Caco-2 (cell line): ENCODE measurements at regions not wholly inside any gene's neighbourhood (a gene's known extent, or its start where the extent isn't known, plus 50 kb on each side); places are given as distances from the start of the nearest gene placed in this dataset.

ENCODE experiments used
- BruUV-seq: library from RNA; stranded (reverse); fragments of 400-500 nt; replicated peaks from 2 replicates; lab custom pipeline; 2021; lab: Mats Ljungman, UMichigan
- CTCF ChIA-PET: fragments of 300-600 bp; sonication (Branson Sonifier 250); formaldehyde crosslinking; loops from one replicate; lab custom pipeline; 2022; ENCODE audit warnings: antibody characterized with exemption; lab: Charles Lee
- POLR2A ChIA-PET: fragments of 300-600 bp; sonication (Branson Sonifier 250); formaldehyde crosslinking; loops from one replicate; lab custom pipeline; 2022; ENCODE audit warnings: antibody characterized with exemption; lab: Charles Lee
- DNase-seq, 2 experiments: peaks; one replicate each; pipeline versions ENCODE4 v3.0.0 to v3.0.0-alpha.2; 2020 to 2022
- H3K27me3 ChIP-seq: replicated peaks from 2 replicates; pipeline ENCODE4 v1.6.0; 2011; ENCODE audit warnings: low read length; ENCODE audit not compliant: control insufficient read depth, insufficient read depth
- H3K36me3 ChIP-seq: 2 replicates; pipeline ENCODE4 v1.5.1; 2011; ENCODE audit warnings: low read length; ENCODE audit not compliant: control insufficient read depth, insufficient read depth
- H3K4me1 ChIP-seq: fragments of 250-450 bp; sonication (Bioruptor Pico); 2 replicates; pipeline ENCODE4 v1.5.1; 2020; ENCODE audit warnings: mild to moderate bottlenecking
- H3K4me3 ChIP-seq: 2 replicates; pipeline ENCODE4 v1.5.1; 2011; ENCODE audit warnings: low read depth, mild to moderate bottlenecking, control low read depth, low read length
- H3K9me3 ChIP-seq: fragments of 250-450 bp; sonication (Bioruptor Pico); 2 replicates; pipeline ENCODE4 v1.5.1; 2020; ENCODE audit warnings: mild to moderate bottlenecking, moderate library complexity
- H3K27ac Mint-ChIP-seq: one replicate; pipeline ENCODE4 v1.8.0; 2022; ENCODE audit warnings: mixed read lengths; ENCODE audit not compliant: unreplicated experiment
- H3K27me3 Mint-ChIP-seq: one replicate; pipeline ENCODE4 v1.8.0; 2022; ENCODE audit warnings: mixed read lengths; ENCODE audit not compliant: insufficient read depth, unreplicated experiment
- H3K36me3 Mint-ChIP-seq: one replicate; pipeline ENCODE4 v1.8.0; 2022; ENCODE audit warnings: mild to moderate bottlenecking, mixed read lengths; ENCODE audit not compliant: insufficient read depth, unreplicated experiment
- H3K4me1 Mint-ChIP-seq: one replicate; pipeline ENCODE4 v1.8.0; 2022; ENCODE audit warnings: low read depth, mixed read lengths; ENCODE audit not compliant: unreplicated experiment
- H3K4me3 Mint-ChIP-seq: one replicate; pipeline ENCODE4 v1.8.0; 2022; ENCODE audit warnings: mild to moderate bottlenecking, moderate library complexity, mixed read lengths; ENCODE audit not compliant: unreplicated experiment
- H3K9me3 Mint-ChIP-seq: one replicate; pipeline ENCODE4 v1.8.0; 2022; ENCODE audit warnings: mixed read lengths; ENCODE audit not compliant: unreplicated experiment
- CTCF ChIP-seq, 2 experiments: fragments of 200-600 bp in 1 of 2; IDR thresholded peaks; 1 replicate in 1 of 2; 2 replicates in 1 of 2; pipeline versions ENCODE4 v1.5.1 to v1.8.0; 2011 to 2022; ENCODE audit warnings: antibody characterized with exemption in 1 of 2, control low read depth in 1 of 2, inconsistent platforms in 1 of 2, low read depth in 1 of 2, low read length in 1 of 2, mild to moderate bottlenecking in 1 of 2, moderate library complexity in 1 of 2; ENCODE audit not compliant: insufficient read depth in 1 of 2, severe bottlenecking in 1 of 2, unreplicated experiment in 1 of 2
- intact Hi-C: fragments of 100-400 bp; cut with micrococcal nuclease; formaldehyde crosslinking; loops from one replicate; pipeline ENCODE4 v1.10.0; 2022; ENCODE audit not compliant: unreplicated experiment

GRCh38 chr15:92809880-92810361, 90.2 kb upstream of the CHD2 start:
- no peaks in the 10 kb centered on the region for H3K27me3 ChIP-seq
- peak overlapping the region; percentile 97 for H3K4me3 Mint-ChIP-seq
- CTCF ChIA-PET, result interaction anchor here (0.9 to 3.3 kb wide), 7 partner anchors 10 to 90 kb away, joined by 3 to 18 read pairs (median 7); partner anchors contain the start of gene CHD2
- H3K36me3 Mint-ChIP-seq, result peaks cover 28% of the 10 kb centered on the region
- no peak for TF ChIP-seq CTCF (IDR thresholded peaks at IDR 0.05; ENCODE audit: insufficient read depth in 1 of 2, low read depth in 1 of 2, low read length in 1 of 2, severe bottlenecking in 1 of 2, unreplicated experiment in 1 of 2)
- H3K9me3 ChIP-seq, result no peaks in the 10 kb centered on the region
- H3K9me3 Mint-ChIP-seq, result no peaks in the 10 kb centered on the region
- H3K4me1 Mint-ChIP-seq, result peaks cover 9% of the 10 kb centered on the region
- H3K4me1 ChIP-seq, result peaks cover 20% of the 10 kb centered on the region
- intact Hi-C loops, result loop anchor here (1.0 kb wide), 6 partner anchors 10 to 108 kb away; partner anchors contain the start of gene CHD2
- peak in 1 of 2 experiments; percentile 46 for DNase-seq
- no peaks in the 10 kb centered on the region for H3K27me3 Mint-ChIP-seq
- peak overlapping the region; percentile 96 for H3K27ac Mint-ChIP-seq
- BruUV-seq, result TSS peak; percentile 88
- POLR2A ChIA-PET, result interaction anchor here (0.6 to 4.8 kb wide), 11 partner anchors 10 to 516 kb away, joined by 3 to 103 read pairs (median 11); partner anchors contain the start of gene CHD2
- H3K4me3 ChIP-seq, result peak overlapping the region; percentile 31
- no peaks in the 10 kb centered on the region for H3K36me3 ChIP-seq

DNA sequence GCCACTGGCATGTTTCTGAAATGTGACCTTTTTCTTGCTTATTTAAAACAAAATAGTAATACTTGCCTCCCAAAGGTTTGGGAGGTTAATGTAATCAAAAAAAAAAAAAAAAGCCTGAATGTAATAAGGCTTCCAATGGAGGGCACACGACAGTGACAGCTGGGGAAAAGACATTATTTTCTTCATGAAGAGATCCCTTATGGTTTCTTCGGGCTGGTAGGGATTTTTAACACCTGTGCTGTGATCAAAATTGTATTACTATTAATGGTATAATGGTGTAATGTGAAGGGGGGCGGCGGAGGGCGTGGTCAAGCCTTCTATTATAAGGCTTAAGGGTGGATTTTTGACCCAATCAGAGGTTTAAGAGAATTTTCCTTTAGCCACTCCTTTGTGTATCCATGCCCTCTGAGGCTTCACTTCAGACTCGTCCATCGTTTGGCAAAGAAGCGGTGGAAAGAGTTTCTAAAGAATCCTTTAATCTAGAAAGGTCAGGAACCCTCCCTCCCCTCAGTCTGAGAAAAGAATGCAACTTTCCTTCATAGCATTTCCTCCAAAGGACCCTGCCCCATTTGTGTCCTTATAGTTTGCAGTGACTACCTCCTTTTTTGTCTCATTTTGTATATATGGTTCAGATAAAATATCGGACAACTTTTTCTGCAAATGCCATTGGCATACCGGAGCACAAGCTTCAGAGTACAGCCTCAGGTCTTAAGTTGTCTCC, 89.5 kb upstream of the CHD2 start:
- Mint-ChIP-seq H3K4me3 (peak overlapping the region; percentile 97), H3K4me1 (peaks cover 9% of the 10 kb centered on the region), H3K36me3 (peaks cover 28% of the 10 kb centered on the region), H3K27ac (peak overlapping the region; percentile 96), H3K27me3 (no peaks in the 10 kb centered on the region), H3K9me3 (no peaks in the 10 kb centered on the region)
- ChIA-PET POLR2A (interaction anchor here (0.6 to 4.8 kb wide), 11 partner anchors 9 to 515 kb away, joined by 3 to 103 read pairs (median 11); partner anchors contain the start of gene CHD2), CTCF (interaction anchor here (0.9 to 3.3 kb wide), 4 partner anchors 11 to 89 kb away, joined by 3 to 18 read pairs (median 12); partner anchors contain the start of gene CHD2)
- intact Hi-C loops, result loop anchor here (1.0 kb wide), 1 partner anchor 21 kb away; no protein-coding TSS in a partner anchor
- BruUV-seq, result no TSS peak
- H3K4me1 ChIP-seq, result peaks cover 13% of the 10 kb centered on the region
- DNase-seq, result peak; percentile 51 to 53
- no peaks in the 10 kb centered on the region for H3K27me3 ChIP-seq
- no peaks in the 10 kb centered on the region for H3K36me3 ChIP-seq
- H3K4me3 ChIP-seq, result peak overlapping the region; percentile 31
- no peaks in the 10 kb centered on the region for H3K9me3 ChIP-seq
- TF ChIP-seq CTCF (IDR thresholded peaks at IDR 0.05; ENCODE audit: insufficient read depth in 1 of 2, low read depth in 1 of 2, low read length in 1 of 2, severe bottlenecking in 1 of 2, unreplicated experiment in 1 of 2), result no peak

GRCh38 chr15:92811148-92811913, 88.8 kb upstream of the CHD2 start:
- Mint-ChIP-seq H3K9me3 (no peaks in the 10 kb centered on the region), H3K27ac (peak overlapping the region; percentile 96), H3K27me3 (no peaks in the 10 kb centered on the region), H3K36me3 (peaks cover 28% of the 10 kb centered on the region), H3K4me1 (peaks cover 9% of the 10 kb centered on the region), H3K4me3 (peak overlapping the region; percentile 97)
- TF ChIP-seq CTCF (IDR thresholded peaks at IDR 0.05; ENCODE audit: insufficient read depth in 1 of 2, low read depth in 1 of 2, low read length in 1 of 2, severe bottlenecking in 1 of 2, unreplicated experiment in 1 of 2), result no peak
- ChIA-PET CTCF (interaction anchor here (0.6 to 1.0 kb wide), 3 partner anchors 9 to 89 kb away, joined by 3 to 6 read pairs (median 3); partner anchors contain the start of gene CHD2), POLR2A (interaction anchor here (1.0 to 4.8 kb wide), 4 partner anchors 9 to 93 kb away, joined by 4 to 103 read pairs (median 8); no protein-coding TSS in a partner anchor)
- Histone ChIP-seq H3K4me3 (peak overlapping the region; percentile 22), H3K4me1 (peaks cover 13% of the 10 kb centered on the region), H3K27me3 (no peaks in the 10 kb centered on the region), H3K9me3 (no peaks in the 10 kb centered on the region), H3K36me3 (no peaks in the 10 kb centered on the region)
- DNase-seq, result peak; percentile 70 to 76
- intact Hi-C loops, result no loop called here
- BruUV-seq, result no TSS peak
